SIG-M5 (cell line): ENCODE measurements at regions not wholly inside any gene's neighbourhood (a gene's known extent, or its start where the extent isn't known, plus 50 kb on each side); places are given as distances from the start of the nearest gene placed in this dataset.
"Not testable (repeated sequence)": the region's sequence is repeated elsewhere in the genome, so short reads cannot be mapped to it uniquely, and the experiment has no call there.

Experiments used
- DNase-seq: peaks from one replicate; lab custom pipeline; 2025; lab: John Stamatoyannopoulos, UW

GRCh38 chr14:43408472-43408871 lies 1098.6 kb downstream of the FSCB start:
- DNase-seq: no peak

GRCh38 chr14:43407706-43408105 lies 1099.4 kb downstream of the FSCB start:
- DNase-seq: no peak

- DNase-seq: no peak
These were observed 1100.2 kb downstream of the FSCB start for GRCh38 chr14:43406931-43407330.

GRCh38 chr14:43399289-43399688 lies 1107.8 kb downstream of the FSCB start:
- DNase-seq: no peak

GRCh38 chr14:43370565-43370896 lies 1136.6 kb downstream of the FSCB start:
- DNase-seq: not testable (repeated sequence)

- DNase-seq: no peak
These were observed 1137.1 kb downstream of the FSCB start for GRCh38 chr14:43369710-43370564.

- DNase-seq: no peak
These were observed 1144.5 kb downstream of the FSCB start for GRCh38 chr14:43362586-43362985.

GRCh38 chr14:43361751-43362150 lies 1145.3 kb downstream of the FSCB start:
- no peak for DNase-seq

GRCh38 chr14:43360239-43360638 lies 1146.8 kb downstream of the FSCB start:
- no peak for DNase-seq

GRCh38 chr14:43359317-43359716 lies 1147.8 kb downstream of the FSCB start:
- DNase-seq: no peak

- no peak for DNase-seq
These were observed 1150.0 kb downstream of the FSCB start for GRCh38 chr14:43356979-43357545.

- no peak for DNase-seq
These were observed 1150.7 kb downstream of the FSCB start for GRCh38 chr14:43356382-43356781.

- DNase-seq: no peak
These were observed 1165.2 kb downstream of the FSCB start for GRCh38 chr14:43341921-43342320.

- no peak for DNase-seq
These were observed 1168.4 kb downstream of the FSCB start for GRCh38 chr14:43338713-43339112.

- no peak for DNase-seq
These were observed 1170.7 kb downstream of the FSCB start for GRCh38 chr14:43336351-43336750.

GRCh38 chr14:43326501-43327407 lies 1180.3 kb downstream of the FSCB start:
- DNase-seq: not testable (repeated sequence)

GRCh38 chr14:43316427-43316826 lies 1190.7 kb downstream of the FSCB start:
- no peak for DNase-seq

- no peak for DNase-seq
These were observed 1193.4 kb downstream of the FSCB start for GRCh38 chr14:43313719-43314118.

- DNase-seq: no peak
These were observed 1198.5 kb downstream of the FSCB start for GRCh38 chr14:43308421-43309110.

GRCh38 chr14:43307836-43308235 lies 1199.2 kb downstream of the FSCB start:
- no peak for DNase-seq

- DNase-seq: no peak
These were observed 1201.0 kb downstream of the FSCB start for GRCh38 chr14:43306053-43306452.

GRCh38 chr14:43297794-43298193 lies 1209.3 kb downstream of the FSCB start:
- DNase-seq: no peak
